ENCODE measurements at regions not wholly inside any gene's neighbourhood (a gene's known extent, or its start where the extent isn't known, plus 50 kb on each side); places are given as distances from the start of the nearest gene placed in this dataset.

GRCh38 chrX:74246524-74246923 lies 57.5 kb upstream of the ZCCHC13 start:
- intact Hi-C loops (cut with DNase I), result no loop called here
- no peak overlapping the region for H3K27ac ChIP-seq
- H3K27me3 ChIP-seq, result no peaks in the 10 kb centered on the region
- H3K9me3 ChIP-seq, result no peaks in the 10 kb centered on the region
- H3K4me1 ChIP-seq, result peaks cover 6% of the 10 kb centered on the region
- TF ChIP-seq CTCF (IDR thresholded peaks at IDR 0.05) (no peak), POLR2A (IDR thresholded peaks at IDR 0.05) (no peak), POLR2AphosphoS5 (IDR thresholded peaks at IDR 0.05; ENCODE audit: insufficient read depth in 1 of 2, low read depth in 1 of 2) (no peak)
- H3K36me3 ChIP-seq, result no peaks in the 10 kb centered on the region
- no peak overlapping the region for H3K4me3 ChIP-seq
- DNase-seq (ENCODE audit: extremely low spot score in 2 of 2), result no peak

- H3K4me3 ChIP-seq, result no peak overlapping the region
- TF ChIP-seq CTCF (IDR thresholded peaks at IDR 0.05) (no peak), POLR2AphosphoS5 (IDR thresholded peaks at IDR 0.05; ENCODE audit: insufficient read depth in 1 of 2, low read depth in 1 of 2) (no peak), POLR2A (IDR thresholded peaks at IDR 0.05) (no peak)
- H3K27me3 ChIP-seq, result no peaks in the 10 kb centered on the region
- peaks cover 0 to 8% of the 10 kb centered on the region in 2 donors for H3K36me3 ChIP-seq
- no peaks in the 10 kb centered on the region for H3K9me3 ChIP-seq
- no peak overlapping the region for H3K27ac ChIP-seq
- intact Hi-C loops (cut with DNase I), result no loop called here
- DNase-seq (ENCODE audit: extremely low spot score in 2 of 2), result no peak
- no peaks in the 10 kb centered on the region for H3K4me1 ChIP-seq
These were observed 61.4 kb upstream of the ZCCHC13 start for GRCh38 chrX:74242484-74243138.

GRCh38 chrX:74242050-74242449 lies 61.9 kb upstream of the ZCCHC13 start:
- no peak overlapping the region for H3K4me3 ChIP-seq
- peaks cover 0 to 8% of the 10 kb centered on the region in 2 donors for H3K36me3 ChIP-seq
- intact Hi-C loops (cut with DNase I), result no loop called here
- H3K27me3 ChIP-seq, result no peaks in the 10 kb centered on the region
- no peak overlapping the region for H3K27ac ChIP-seq
- DNase-seq (ENCODE audit: extremely low spot score in 2 of 2), result no peak
- H3K9me3 ChIP-seq, result no peaks in the 10 kb centered on the region
- no peaks in the 10 kb centered on the region for H3K4me1 ChIP-seq
- TF ChIP-seq POLR2AphosphoS5 (IDR thresholded peaks at IDR 0.05; ENCODE audit: insufficient read depth in 1 of 2, low read depth in 1 of 2) (no peak), POLR2A (IDR thresholded peaks at IDR 0.05) (no peak), CTCF (IDR thresholded peaks at IDR 0.05) (no peak)

- intact Hi-C loops (cut with DNase I), result no loop called here
- H3K27ac ChIP-seq, result no peak overlapping the region
- no peak for DNase-seq (ENCODE audit: extremely low spot score in 2 of 2)
- peaks cover 0 to 8% of the 10 kb centered on the region in 2 donors for H3K36me3 ChIP-seq
- H3K9me3 ChIP-seq, result no peaks in the 10 kb centered on the region
- no peaks in the 10 kb centered on the region for H3K27me3 ChIP-seq
- no peaks in the 10 kb centered on the region for H3K4me1 ChIP-seq
- no peak overlapping the region for H3K4me3 ChIP-seq
- no peak for TF ChIP-seq CTCF (IDR thresholded peaks at IDR 0.05)
- TF ChIP-seq POLR2A (IDR thresholded peaks at IDR 0.05), result no peak
- TF ChIP-seq POLR2AphosphoS5 (IDR thresholded peaks at IDR 0.05; ENCODE audit: insufficient read depth in 1 of 2, low read depth in 1 of 2), result no peak
These were observed 65.2 kb upstream of the ZCCHC13 start for GRCh38 chrX:74238771-74239170.

- H3K4me3 ChIP-seq, result no peak overlapping the region
- no peaks in the 10 kb centered on the region for H3K4me1 ChIP-seq
- peaks cover 0 to 8% of the 10 kb centered on the region in 2 donors for H3K36me3 ChIP-seq
- DNase-seq (ENCODE audit: extremely low spot score in 2 of 2), result no peak
- intact Hi-C loops (cut with DNase I), result no loop called here
- no peaks in the 10 kb centered on the region for H3K9me3 ChIP-seq
- H3K27ac ChIP-seq, result no peak overlapping the region
- H3K27me3 ChIP-seq, result no peaks in the 10 kb centered on the region
- no peak for TF ChIP-seq POLR2AphosphoS5 (IDR thresholded peaks at IDR 0.05; ENCODE audit: insufficient read depth in 1 of 2, low read depth in 1 of 2)
- TF ChIP-seq CTCF (IDR thresholded peaks at IDR 0.05), result no peak
- TF ChIP-seq POLR2A (IDR thresholded peaks at IDR 0.05), result no peak
These were observed 69.2 kb upstream of the ZCCHC13 start for GRCh38 chrX:74234818-74235217.
